ENCODE measurements at regions not wholly inside any gene's neighbourhood (a gene's known extent, or its start where the extent isn't known, plus 50 kb on each side); places are given as distances from the start of the nearest gene placed in this dataset.

DNA sequence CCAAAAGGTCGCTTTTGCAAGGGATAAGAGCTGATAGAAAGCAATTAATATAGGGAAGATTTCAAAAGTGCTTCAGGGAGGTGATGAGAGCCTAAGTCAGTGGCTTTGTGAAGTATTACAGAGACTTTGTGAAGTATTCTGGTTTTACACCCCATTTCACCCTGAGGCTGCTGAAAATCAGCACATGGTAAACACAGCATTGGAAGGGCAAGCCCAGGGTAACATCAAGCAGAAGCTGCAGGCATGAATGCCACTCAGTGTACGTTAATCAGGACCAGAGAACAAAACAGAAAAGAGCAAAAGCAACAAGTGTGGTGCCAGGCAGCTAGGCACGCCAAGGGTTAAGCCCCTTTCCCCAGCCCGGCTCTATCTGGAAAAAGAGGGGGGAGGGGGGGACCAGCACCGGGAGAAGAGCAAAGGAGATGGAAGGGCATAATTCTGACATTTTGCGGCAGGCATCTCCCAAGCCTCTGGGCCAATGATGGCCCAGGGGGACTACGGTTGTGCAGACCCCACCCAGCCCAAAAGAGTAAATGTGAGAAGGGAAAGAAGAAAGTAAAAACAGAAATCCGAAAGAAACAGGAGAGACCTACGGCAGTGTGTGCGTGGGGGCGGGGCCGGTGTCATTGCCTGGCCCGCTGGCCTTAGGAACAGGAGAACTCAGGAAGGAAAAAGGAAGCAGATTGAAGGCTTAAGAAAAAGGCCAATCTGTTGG, 58.9 kb downstream of the DHRS2 start:
- Histone ChIP-seq H3K27ac (no peak overlapping the region), H3K27me3 (replicated peaks) (no peaks in the 10 kb centered on the region), H3K36me3 (no peaks in the 10 kb centered on the region), H3K9me3 (replicated peaks) (no peaks in the 10 kb centered on the region), H3K4me3 (no peak overlapping the region), H3K4me1 (replicated peaks) (no peaks in the 10 kb centered on the region)
- no peak for DNase-seq (ENCODE audit: low read depth in 1 of 2, low spot score in 2 of 2)

DNA sequence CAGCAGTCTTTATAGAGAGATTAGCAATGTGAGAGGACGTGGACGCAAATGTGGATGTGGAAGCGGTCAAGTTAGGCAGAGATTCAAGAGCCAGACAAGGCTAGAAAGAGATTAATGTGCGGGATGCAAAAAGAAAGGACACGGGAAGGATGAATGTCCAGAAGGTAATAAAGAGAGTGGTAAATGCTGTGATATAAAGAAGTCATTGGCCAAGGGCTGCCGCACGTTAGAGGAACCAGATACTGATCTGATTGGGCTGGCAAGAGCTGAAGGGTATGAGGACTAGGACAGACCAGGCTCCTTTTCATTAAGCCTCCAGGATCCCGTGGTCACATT, 59.5 kb downstream of the DHRS2 start:
- Histone ChIP-seq H3K9me3 (replicated peaks) (no peaks in the 10 kb centered on the region), H3K27ac (no peak overlapping the region), H3K4me3 (no peak overlapping the region), H3K27me3 (replicated peaks) (no peaks in the 10 kb centered on the region), H3K36me3 (no peaks in the 10 kb centered on the region), H3K4me1 (replicated peaks) (no peaks in the 10 kb centered on the region)
- DNase-seq (ENCODE audit: low read depth in 1 of 2, low spot score in 2 of 2), result no peak

DNA sequence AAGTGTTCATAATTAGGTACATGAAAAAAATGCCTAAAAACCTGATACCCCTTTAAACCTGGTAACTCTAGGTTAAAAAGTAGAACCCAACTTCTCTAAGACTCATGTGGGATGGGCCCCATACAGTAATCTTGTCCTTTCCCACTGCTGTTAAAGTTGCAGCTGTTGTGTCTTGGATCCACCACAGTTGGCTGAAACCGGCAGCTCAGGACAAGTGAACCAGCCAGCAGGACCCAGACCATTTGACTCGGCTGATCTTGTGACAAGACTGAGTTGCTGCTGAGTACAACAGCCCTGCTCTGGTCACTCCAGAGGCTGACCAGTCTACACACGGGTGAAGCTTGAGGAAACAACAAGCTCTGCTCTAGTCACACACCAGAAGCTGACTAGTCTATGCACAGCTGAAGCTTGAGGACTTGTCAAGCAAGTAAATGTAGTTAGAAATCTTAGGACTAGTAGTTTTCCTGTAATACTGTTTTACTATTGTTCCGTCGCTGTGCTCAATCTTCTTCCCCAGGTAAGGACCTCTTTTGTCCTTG, 60.6 kb downstream of the DHRS2 start:
- Histone ChIP-seq H3K36me3 (no peaks in the 10 kb centered on the region), H3K27ac (no peak overlapping the region), H3K4me3 (no peak overlapping the region), H3K27me3 (replicated peaks) (no peaks in the 10 kb centered on the region), H3K9me3 (replicated peaks) (no peaks in the 10 kb centered on the region), H3K4me1 (replicated peaks) (no peaks in the 10 kb centered on the region)
- DNase-seq (ENCODE audit: low read depth in 1 of 2, low spot score in 2 of 2), result no peak

DNA sequence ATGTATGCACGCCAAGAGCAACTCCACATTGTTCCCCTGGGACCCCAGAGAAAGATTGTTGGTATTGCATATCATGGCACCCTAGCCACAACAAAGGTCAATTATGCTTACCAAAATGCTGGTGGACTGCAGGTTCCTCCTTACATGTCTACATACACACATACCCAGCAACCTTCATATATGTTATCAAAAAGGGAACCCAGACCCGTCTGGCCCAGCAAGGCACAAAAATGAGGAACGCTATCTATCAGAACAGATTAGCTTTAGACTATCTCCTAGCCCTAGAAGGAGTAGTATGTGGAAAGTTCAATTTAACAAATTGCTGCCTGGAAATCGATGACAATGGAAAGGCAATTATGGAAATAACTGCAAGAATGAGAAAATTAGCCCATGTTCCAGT, 61.5 kb downstream of the DHRS2 start:
- Histone ChIP-seq H3K9me3 (replicated peaks) (no peaks in the 10 kb centered on the region; the same call in 1 of the 2 replicates), H3K27ac (no peak overlapping the region), H3K36me3 (no peaks in the 10 kb centered on the region), H3K4me1 (replicated peaks) (no peaks in the 10 kb centered on the region), H3K4me3 (no peak overlapping the region), H3K27me3 (replicated peaks) (no peaks in the 10 kb centered on the region)
- DNase-seq (ENCODE audit: low read depth in 1 of 2, low spot score in 2 of 2), result no peak

DNA sequence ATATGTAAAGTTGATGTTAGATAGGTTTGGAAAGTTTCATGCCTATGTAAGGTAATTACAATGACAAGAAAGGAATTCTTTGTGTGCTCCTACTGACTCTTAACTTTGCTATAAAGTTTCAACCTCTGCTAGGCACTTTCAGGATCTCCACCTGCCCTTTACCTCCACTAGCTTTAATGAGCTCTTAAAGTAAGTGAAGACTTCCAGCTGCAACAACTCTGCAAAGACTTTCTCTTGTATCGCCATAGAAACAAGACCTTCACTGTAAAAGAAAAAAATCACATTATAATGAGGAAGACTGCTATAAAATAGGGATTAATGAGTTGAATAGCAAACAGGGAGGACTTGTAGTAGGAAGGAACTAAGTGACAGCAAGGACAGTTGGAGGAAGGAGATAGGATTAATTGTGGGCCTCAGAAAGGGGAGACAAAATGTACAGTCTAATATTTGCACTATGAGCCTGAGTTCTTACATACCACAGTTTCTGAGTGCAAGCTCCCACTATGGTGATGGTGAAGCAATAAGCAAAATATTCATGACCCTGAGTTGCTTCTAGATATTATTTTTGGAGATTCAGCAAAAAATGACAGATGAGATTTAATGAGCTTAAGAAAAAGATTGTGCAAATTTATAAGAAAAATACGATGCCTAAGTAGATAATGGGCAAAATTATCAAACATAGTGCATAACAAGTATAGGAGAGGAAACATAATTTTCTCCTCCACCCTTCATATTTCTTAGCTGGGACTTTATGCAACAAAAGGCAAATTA, 66.7 kb downstream of the DHRS2 start:
- Histone ChIP-seq H3K27me3 (replicated peaks) (no peaks in the 10 kb centered on the region), H3K4me3 (no peak overlapping the region), H3K4me1 (replicated peaks) (no peaks in the 10 kb centered on the region), H3K36me3 (no peaks in the 10 kb centered on the region), H3K9me3 (replicated peaks) (peaks cover 7% of the 10 kb centered on the region), H3K27ac (no peak overlapping the region)
- no peak for DNase-seq (ENCODE audit: low read depth in 1 of 2, low spot score in 2 of 2)

DNA sequence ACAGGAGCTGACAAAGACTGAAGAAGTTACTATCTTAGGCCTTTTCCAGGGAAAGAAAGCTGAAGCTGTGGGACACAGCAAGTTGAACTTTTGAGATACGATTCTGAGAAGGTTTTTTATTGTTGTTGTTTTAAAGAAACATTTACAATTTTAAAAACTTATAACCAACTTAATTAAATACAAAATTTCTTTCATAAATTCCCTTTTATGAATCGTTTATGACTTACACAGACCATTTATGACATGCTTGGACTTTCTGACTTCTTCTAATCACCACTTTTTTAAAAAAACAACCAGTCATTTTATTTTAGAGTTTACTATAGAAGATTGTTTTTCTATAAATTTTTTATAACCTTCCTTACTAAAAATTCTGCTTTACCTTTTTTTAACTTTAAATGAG, 68.7 kb downstream of the DHRS2 start:
- Histone ChIP-seq H3K27me3 (replicated peaks) (no peaks in the 10 kb centered on the region), H3K27ac (no peak overlapping the region), H3K4me1 (replicated peaks) (no peaks in the 10 kb centered on the region), H3K36me3 (no peaks in the 10 kb centered on the region), H3K9me3 (replicated peaks) (peaks cover 7% of the 10 kb centered on the region), H3K4me3 (no peak overlapping the region)
- no peak for DNase-seq (ENCODE audit: low read depth in 1 of 2, low spot score in 2 of 2)

DNA sequence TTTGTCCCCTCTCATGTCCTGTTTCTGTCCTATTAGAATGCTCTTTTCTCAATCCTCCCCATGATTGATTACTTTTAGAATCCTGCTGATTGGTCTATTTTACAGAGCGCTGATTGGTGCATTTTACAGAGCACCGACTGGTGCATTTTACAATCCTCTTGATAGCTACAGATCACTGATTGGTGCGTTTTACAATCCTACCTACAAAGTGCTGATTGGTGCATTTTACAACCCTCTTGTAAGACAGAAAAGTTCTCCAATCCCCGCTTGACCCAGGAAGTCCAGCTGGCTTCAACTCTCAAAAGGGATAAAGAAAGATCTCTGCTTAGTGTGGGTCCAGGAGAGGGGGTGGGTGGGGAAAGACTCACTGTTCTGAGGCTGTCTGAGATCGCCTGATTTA, 71.3 kb downstream of the DHRS2 start:
- Histone ChIP-seq H3K36me3 (no peaks in the 10 kb centered on the region), H3K9me3 (replicated peaks) (peaks cover 7% of the 10 kb centered on the region), H3K27ac (no peak overlapping the region), H3K4me1 (replicated peaks) (no peaks in the 10 kb centered on the region), H3K4me3 (no peak overlapping the region), H3K27me3 (replicated peaks) (no peaks in the 10 kb centered on the region)
- no peak for DNase-seq (ENCODE audit: low read depth in 1 of 2, low spot score in 2 of 2)

DNA sequence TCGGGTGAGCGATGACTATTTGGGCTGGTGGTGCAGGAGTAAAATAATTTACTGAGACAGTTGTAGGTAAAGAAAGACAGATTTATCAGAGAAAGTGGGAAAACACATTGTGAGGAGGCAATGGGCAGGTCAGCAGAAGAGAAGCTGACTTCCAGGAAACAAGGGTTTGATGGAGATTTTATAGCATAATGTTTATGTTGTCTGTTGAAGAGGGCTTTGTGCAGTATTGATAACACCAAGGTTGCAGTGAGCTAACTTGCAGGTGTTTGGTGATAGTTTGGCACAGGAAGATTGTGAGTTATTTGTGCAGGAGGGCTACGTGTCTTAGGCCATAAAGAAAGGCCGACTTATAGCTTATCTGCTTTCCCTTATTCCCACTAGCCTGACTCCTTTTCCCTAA, 72.2 kb downstream of the DHRS2 start:
- no peak overlapping the region for H3K4me3 ChIP-seq
- no peak overlapping the region for H3K27ac ChIP-seq
- no peaks in the 10 kb centered on the region for H3K4me1 ChIP-seq (replicated peaks)
- DNase-seq (ENCODE audit: low read depth in 1 of 2, low spot score in 2 of 2), result no peak
- peaks cover 7% of the 10 kb centered on the region; the same call in 1 of the 2 replicates for H3K9me3 ChIP-seq (replicated peaks)
- H3K36me3 ChIP-seq, result no peaks in the 10 kb centered on the region
- H3K27me3 ChIP-seq (replicated peaks), result no peaks in the 10 kb centered on the region

DNA sequence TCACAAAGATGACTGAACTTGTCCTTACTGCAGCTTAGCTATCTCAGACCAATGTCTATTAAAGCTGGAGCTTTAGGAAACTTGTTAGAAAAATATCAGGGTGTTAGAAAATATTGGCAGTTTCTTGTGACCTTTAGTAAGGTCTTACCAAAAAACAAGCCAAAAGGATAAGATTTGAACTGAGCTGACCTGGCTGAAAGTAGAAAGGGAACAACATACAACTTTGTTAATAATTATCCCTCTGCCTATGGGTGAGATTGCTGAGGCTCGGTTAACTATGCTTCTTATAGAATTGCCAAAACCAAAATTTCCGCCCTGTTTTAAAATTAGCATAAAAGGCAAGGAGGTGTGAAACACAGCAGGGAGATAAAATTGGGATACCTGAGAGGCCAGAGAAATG, 73.8 kb downstream of the DHRS2 start:
- Histone ChIP-seq H3K27ac (no peak overlapping the region), H3K27me3 (replicated peaks) (no peaks in the 10 kb centered on the region), H3K9me3 (replicated peaks) (peaks cover 3% of the 10 kb centered on the region; the same call in 1 of the 2 replicates), H3K4me1 (replicated peaks) (no peaks in the 10 kb centered on the region), H3K36me3 (no peaks in the 10 kb centered on the region), H3K4me3 (no peak overlapping the region)
- DNase-seq (ENCODE audit: low read depth in 1 of 2, low spot score in 2 of 2), result no peak

DNA sequence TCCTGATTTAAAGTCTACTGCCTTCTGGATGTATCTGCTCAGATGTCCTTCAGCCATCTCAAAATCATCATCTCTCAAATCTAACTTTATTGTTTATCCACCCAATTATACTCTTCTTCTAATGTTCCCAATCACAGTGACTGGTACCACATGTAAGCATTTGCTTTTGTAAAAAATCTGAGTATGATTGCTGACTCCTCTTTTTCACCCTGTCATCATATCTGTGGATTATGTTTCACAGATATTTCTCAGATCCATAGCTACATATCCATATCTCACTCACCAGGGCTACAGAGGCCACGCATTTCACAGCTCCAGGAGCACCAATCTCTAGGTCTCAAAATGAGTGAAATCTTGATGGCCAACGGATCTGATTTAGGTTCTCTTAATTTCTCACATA, 76.1 kb downstream of the DHRS2 start:
- no peaks in the 10 kb centered on the region for H3K27me3 ChIP-seq (replicated peaks)
- H3K9me3 ChIP-seq (replicated peaks), result no peaks in the 10 kb centered on the region; the same call in 1 of the 2 replicates
- H3K36me3 ChIP-seq, result no peaks in the 10 kb centered on the region
- no peaks in the 10 kb centered on the region for H3K4me1 ChIP-seq (replicated peaks)
- no peak overlapping the region for H3K4me3 ChIP-seq
- no peak for DNase-seq (ENCODE audit: low read depth in 1 of 2, low spot score in 2 of 2)
- H3K27ac ChIP-seq, result no peak overlapping the region

DNA sequence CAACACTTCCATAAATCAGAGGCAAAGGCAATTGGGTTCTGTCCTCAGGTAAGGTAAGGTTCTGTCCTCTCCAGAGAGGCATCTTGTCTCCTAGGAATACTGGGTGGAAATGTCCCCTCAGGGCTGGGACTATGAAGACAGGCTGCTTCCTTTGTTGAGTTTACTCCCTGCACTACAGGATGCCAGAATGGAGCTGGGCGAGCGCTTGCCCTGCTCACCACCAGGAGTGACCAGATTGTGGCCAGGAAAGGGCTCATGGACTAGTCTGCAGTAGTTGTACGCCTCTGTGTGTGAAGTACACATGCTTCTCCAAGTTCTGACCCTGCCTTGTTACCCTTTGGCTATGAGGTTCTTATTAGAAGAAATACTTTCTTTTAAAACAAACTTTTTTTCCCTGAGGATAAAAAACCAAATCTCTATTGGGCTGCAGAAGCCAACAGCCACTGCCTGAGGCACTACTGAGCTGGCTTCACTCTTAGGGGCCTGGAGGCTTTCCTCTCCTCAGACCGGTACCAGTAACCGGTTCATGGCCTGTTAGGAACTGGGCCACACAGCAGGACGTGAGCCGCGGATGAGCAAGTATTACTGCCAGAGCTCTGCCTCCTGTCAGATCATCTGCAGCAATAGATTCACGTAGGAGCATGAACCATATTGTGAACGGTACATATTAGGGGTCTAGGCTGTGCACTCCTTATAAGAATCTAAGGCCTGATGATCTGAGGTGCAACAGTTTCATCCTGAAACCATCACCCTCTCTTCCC, 83.2 kb downstream of the DHRS2 start:
- 0 out of 2 replicates have a peak, but pooled peaks cover 2% of the 10 kb centered on the region for H3K27me3 ChIP-seq (replicated peaks)
- H3K27ac ChIP-seq, result no peak overlapping the region
- H3K4me1 ChIP-seq (replicated peaks), result no peaks in the 10 kb centered on the region
- DNase-seq (ENCODE audit: low read depth in 1 of 2, low spot score in 2 of 2), result no peak
- no peaks in the 10 kb centered on the region for H3K36me3 ChIP-seq
- H3K9me3 ChIP-seq (replicated peaks), result no peaks in the 10 kb centered on the region
- no peak overlapping the region for H3K4me3 ChIP-seq

DNA sequence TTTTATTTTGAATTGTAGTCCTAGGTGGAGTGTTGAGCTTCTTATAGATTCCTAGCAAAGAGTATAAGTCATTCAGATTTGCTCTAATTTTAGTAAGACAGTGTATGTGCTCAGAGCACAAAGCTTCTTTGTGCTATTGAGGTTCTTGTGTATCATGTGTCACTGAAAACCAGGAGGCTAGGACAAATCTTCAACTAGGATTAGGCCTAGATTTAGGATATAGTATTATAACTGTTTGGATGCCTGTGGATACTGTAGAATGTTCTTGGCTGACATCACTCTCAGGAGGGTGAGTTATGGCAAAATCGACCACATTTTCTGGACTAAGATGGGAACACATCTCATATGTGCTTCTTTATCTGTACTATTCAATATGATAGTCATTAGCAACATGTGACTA, 86.5 kb downstream of the DHRS2 start:
- Histone ChIP-seq H3K27me3 (replicated peaks) (0 out of 2 replicates have a peak, but pooled peaks cover 2% of the 10 kb centered on the region), H3K9me3 (replicated peaks) (no peaks in the 10 kb centered on the region), H3K27ac (no peak overlapping the region), H3K36me3 (no peaks in the 10 kb centered on the region), H3K4me3 (no peak overlapping the region), H3K4me1 (replicated peaks) (no peaks in the 10 kb centered on the region)
- DNase-seq (ENCODE audit: low read depth in 1 of 2, low spot score in 2 of 2), result no peak

DNA sequence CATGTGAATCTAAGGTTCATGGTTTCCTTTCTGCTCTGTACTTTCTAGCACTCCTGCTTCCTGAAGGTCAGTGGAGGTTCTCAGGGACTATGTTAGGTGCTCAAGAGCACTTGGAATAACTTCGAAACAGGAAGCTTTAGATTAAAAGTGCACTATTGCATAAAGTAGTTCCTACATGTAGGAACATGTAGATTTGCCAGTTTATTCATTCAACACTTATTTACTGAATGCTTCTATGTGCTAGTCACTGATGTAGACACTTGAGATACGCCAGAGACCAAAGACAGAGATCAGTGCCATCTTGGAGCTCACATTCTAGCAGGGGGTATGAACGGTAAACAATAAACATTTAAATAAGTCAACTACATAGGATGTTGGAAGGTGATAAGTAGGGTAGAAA, 87.7 kb downstream of the DHRS2 start:
- DNase-seq (ENCODE audit: low read depth in 1 of 2, low spot score in 2 of 2), result no peak
- H3K4me1 ChIP-seq (replicated peaks), result no peaks in the 10 kb centered on the region
- H3K36me3 ChIP-seq, result no peaks in the 10 kb centered on the region

DNA sequence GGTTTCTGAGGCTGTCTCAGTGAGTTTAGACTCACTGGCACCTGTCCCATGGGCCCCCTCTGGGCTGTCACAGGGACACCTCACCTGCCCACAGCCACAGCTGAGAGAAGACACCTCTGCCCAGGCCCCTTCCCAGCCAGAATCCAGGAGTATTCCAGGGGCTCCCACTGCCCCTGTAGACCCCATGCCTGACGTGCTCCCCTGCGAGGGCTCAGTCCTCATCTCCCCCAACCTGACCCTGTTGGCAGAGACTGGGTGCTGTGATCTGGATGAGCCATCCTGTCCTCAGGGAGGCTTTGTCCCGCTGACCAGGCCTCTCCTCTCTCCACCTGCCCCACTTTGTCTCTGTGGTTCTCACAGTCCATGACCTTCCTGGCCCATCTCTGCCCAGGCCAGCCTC, 89.4 kb downstream of the DHRS2 start:
- no peak for DNase-seq (ENCODE audit: low read depth in 1 of 2, low spot score in 2 of 2)
- Histone ChIP-seq H3K27me3 (replicated peaks) (0 out of 2 replicates have a peak, but pooled peaks cover 2% of the 10 kb centered on the region), H3K9me3 (replicated peaks) (no peaks in the 10 kb centered on the region), H3K4me1 (replicated peaks) (no peaks in the 10 kb centered on the region), H3K4me3 (no peak overlapping the region), H3K36me3 (no peaks in the 10 kb centered on the region), H3K27ac (no peak overlapping the region)

More for the DNA sequence above, 87.7 kb downstream of the DHRS2 start:
- H3K27ac ChIP-seq, result no peak overlapping the region
- H3K9me3 ChIP-seq (replicated peaks), result no peaks in the 10 kb centered on the region
- H3K4me3 ChIP-seq, result no peak overlapping the region
- 0 out of 2 replicates have a peak, but pooled peaks cover 2% of the 10 kb centered on the region for H3K27me3 ChIP-seq (replicated peaks)
